Stimulated activated CD8-positive, alpha-beta memory T cell treated with anti-CD3 and anti-CD28 coated beads, Interleukin-7, amount 100 ng/mL, for 48 hours (primary cell): ENCODE measurements at regions not wholly inside any gene's neighbourhood (a gene's known extent, or its start where the extent isn't known, plus 50 kb on each side); places are given as distances from the start of the nearest gene placed in this dataset.
A peak's percentile ranks its signal among the peaks of the same experiment; 100 is the strongest.
"Not testable (repeated sequence)": the region's sequence is repeated elsewhere in the genome, so short reads cannot be mapped to it uniquely, and the experiment has no call there.

Source experiments
- DNase-seq, 2 donors: peaks; one replicate each; pipeline ENCODE4 v3.0.0-alpha.2; 2020; ENCODE audit warnings: low read depth in 1 of 2; ENCODE audit errors: extremely low read depth in 1 of 2

GRCh38 chr9:38196714-38197113 is 127.7 kb upstream of the SHB start:
- DNase-seq: no peak

GRCh38 chr9:38195737-38196161 is 126.7 kb upstream of the SHB start:
- no peak for DNase-seq

- no peak for DNase-seq
These were observed 125.8 kb upstream of the SHB start for GRCh38 chr9:38194870-38195269.

GRCh38 chr9:38192731-38193265 is 123.8 kb upstream of the SHB start:
- no peak for DNase-seq

- DNase-seq: no peak
These were observed 117.5 kb upstream of the SHB start for GRCh38 chr9:38186404-38187115.

GRCh38 chr9:38185647-38186403 is 116.8 kb upstream of the SHB start:
- no peak for DNase-seq

GRCh38 chr9:38183994-38184568 is 115.1 kb upstream of the SHB start:
- no peak for DNase-seq

GRCh38 chr9:38182321-38182720 is 113.3 kb upstream of the SHB start:
- DNase-seq: no peak

GRCh38 chr9:38181866-38182265 is 112.8 kb upstream of the SHB start:
- no peak for DNase-seq

- no peak for DNase-seq
These were observed 112.2 kb upstream of the SHB start for GRCh38 chr9:38181232-38181631.

GRCh38 chr9:38180656-38181055 is 111.6 kb upstream of the SHB start:
- no peak for DNase-seq

- DNase-seq: no peak
These were observed 110.9 kb upstream of the SHB start for GRCh38 chr9:38179965-38180364.

- DNase-seq: no peak
These were observed 109.2 kb upstream of the SHB start for GRCh38 chr9:38178237-38178636.

GRCh38 chr9:38177680-38178079 is 108.7 kb upstream of the SHB start:
- no peak for DNase-seq

GRCh38 chr9:38176251-38176650 is 107.2 kb upstream of the SHB start:
- DNase-seq: no peak

- DNase-seq: no peak
These were observed 106.4 kb upstream of the SHB start for GRCh38 chr9:38175423-38175822.

GRCh38 chr9:38172586-38172985 is 103.6 kb upstream of the SHB start:
- DNase-seq: no peak

GRCh38 chr9:38171926-38172325 is 102.9 kb upstream of the SHB start:
- DNase-seq: no peak

- DNase-seq: no peak
These were observed 102.5 kb upstream of the SHB start for GRCh38 chr9:38171538-38171884.

- peak in 1 of 2 donors; percentile 8 for DNase-seq
These were observed 101.9 kb upstream of the SHB start for GRCh38 chr9:38170763-38171537.

- not testable (repeated sequence) for DNase-seq
These were observed 101.1 kb upstream of the SHB start for GRCh38 chr9:38170155-38170554.
